HG02973 (cell line): ENCODE measurements at regions not wholly inside any gene's neighbourhood (a gene's known extent, or its start where the extent isn't known, plus 50 kb on each side); places are given as distances from the start of the nearest gene placed in this dataset.

ENCODE experiments used
- ATAC-seq: cut with Tn5 transposase; IDR thresholded peaks from one replicate; pipeline ENCODE4 v1.9.1; 2021; ENCODE audit warnings: moderate library complexity; ENCODE audit not compliant: unreplicated experiment

- ATAC-seq = no peak
These were observed 90.0 kb upstream of the NAALADL2 start for GRCh38 chr3:174769171-174769570.

DNA sequence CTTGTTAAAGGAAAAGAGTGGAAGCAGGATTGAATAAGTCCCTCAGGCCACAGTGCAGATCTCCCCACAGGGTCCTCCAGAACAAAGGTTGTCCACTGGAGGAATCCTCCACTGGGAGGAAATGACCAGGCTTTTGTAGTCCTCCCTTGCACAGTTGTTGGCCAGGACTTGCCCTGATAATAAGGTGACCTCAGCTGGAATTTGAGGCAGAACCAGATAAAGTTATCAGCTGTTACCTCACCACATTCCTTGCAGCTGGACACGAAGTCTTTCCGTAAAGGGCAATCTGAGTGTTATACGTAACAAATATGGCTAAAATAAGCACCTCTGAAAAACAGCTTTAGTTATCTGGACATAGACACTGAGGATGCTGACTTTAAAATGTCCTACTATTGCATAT lies 83.5 kb upstream of the NAALADL2 start:
- ATAC-seq = no peak

DNA sequence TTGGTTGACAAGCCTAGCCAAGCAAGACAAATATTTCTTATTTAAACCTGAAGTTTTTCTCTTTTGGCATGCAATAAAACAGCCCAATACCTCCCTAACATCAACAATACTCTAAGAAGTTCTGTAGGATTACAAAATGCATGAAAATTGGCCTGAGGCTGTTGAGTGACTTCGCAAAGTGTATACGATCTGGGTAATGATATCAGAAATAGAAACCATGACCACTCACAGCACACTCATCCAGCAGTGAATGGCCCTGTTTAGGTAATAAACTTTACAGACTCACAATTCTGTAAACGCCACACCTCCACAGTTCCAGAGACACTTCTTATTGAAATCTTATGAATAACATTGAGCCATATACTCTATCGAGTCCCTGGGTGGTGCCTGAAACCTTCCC lies 83.0 kb upstream of the NAALADL2 start:
- no peak for ATAC-seq

DNA sequence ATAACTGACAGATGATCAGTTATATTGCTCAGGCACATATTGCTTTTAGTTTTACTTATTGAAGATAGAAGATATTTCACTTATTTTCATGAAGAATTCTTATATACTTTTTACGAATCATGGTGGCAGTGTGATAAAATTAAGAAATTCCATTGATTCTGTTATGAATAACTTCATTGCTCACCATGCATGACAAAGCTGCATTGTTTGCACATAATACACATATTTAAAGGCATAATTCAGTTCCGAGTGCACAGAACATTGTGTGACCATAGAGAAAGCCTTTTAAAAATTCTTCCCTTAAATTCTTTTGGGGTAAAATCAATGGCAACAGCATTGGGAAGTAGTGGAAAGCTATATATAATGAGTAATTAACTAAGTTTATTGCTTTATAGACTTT lies 82.5 kb upstream of the NAALADL2 start:
- no peak for ATAC-seq

- ATAC-seq = no peak
These were observed 81.3 kb upstream of the NAALADL2 start for GRCh38 chr3:174777813-174778212.

DNA sequence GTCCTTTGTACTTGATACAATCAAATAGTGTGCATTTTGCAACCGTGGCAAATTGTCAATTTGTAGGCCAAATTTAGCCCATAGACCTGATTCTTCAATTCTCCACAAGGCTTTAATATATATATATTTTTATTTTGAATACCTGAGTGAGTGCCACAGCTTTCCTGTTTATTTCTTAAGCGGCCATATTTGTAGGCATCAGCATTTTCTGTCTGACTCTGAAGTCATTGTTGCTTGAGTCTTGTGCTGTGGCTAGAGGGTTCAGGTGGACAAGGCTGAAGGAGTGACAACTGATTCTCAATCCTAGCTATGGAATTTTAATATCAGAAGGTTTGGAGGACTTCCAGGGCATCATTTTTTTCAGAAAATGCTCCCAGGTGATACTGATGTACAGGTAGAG lies 75.6 kb upstream of the NAALADL2 start:
- ATAC-seq = no peak

DNA sequence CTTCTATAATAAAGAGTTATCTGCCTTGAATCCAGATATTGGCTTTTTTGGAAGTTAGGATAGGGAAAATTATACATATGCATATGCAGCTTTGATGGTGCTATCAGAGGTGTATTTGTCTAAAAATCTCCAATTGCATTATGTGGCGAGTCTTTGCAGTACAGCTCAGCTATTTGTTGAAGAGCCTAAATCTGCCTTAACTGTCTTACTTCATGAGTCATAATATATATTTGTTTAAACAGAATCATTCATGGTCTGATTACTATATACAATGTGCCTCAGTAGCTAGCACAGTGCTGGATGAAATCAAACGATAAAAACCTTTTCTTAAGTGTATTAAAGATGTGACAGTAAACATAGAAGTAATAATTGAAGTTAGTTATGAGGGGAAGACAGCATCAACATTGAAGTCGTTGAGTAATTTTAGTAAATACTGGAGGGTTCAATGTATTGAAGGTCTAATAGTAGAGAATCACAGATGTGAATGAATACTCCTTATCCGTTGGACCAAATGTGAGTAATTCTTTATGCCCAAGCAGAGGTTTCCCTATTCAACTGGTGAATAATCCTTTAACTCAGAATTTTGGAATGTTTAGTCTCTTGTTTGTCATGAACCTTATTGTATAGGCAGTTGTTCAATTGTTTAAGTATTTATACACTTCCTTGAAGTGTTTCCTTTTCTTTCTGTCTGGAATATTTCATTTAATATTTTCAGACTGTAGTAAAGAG lies 74.8 kb upstream of the NAALADL2 start:
- ATAC-seq = no peak

GRCh38 chr3:174786825-174787224 lies 72.3 kb upstream of the NAALADL2 start:
- no peak for ATAC-seq

GRCh38 chr3:174791161-174791560 lies 68.0 kb upstream of the NAALADL2 start:
- ATAC-seq = no peak

DNA sequence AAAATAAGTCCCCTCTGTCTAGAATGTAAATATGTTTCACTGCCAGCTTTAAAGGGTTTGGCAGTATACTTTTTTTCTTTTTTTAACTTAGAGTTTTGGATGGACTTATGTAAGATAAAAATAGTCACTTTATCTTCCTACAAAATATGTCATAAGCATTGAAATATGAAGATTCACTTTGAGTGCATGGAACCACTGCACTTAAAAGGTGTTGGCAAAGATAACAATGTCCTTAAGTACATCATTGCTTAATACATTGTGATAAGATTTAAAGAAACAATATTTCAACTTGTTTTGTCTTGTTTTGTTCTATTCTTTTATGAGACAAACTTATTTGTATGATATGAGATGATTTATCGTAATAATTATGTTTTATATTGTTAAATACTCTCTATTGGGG lies 66.3 kb upstream of the NAALADL2 start:
- no peak for ATAC-seq
